ENCODE measurements at regions not wholly inside any gene's neighbourhood (a gene's known extent, or its start where the extent isn't known, plus 50 kb on each side); places are given as distances from the start of the nearest gene placed in this dataset.
A peak's percentile ranks its signal among the peaks of the same experiment; 100 is the strongest.
"Not testable (repeated sequence)": the region's sequence is repeated elsewhere in the genome, so short reads cannot be mapped to it uniquely, and the experiment has no call there.

- DNase-seq = no peak
Measured at GRCh38 chrX:131881194-131881593, 141.9 kb upstream of the STK26 start.

GRCh38 chrX:131885042-131885441 lies 138.1 kb upstream of the STK26 start:
- not testable (repeated sequence) for DNase-seq

GRCh38 chrX:131893857-131894256 lies 129.2 kb upstream of the STK26 start:
- DNase-seq = not testable (repeated sequence)

GRCh38 chrX:131894995-131895394 lies 128.1 kb upstream of the STK26 start:
- DNase-seq = no peak

GRCh38 chrX:131895807-131896206 lies 127.3 kb upstream of the STK26 start:
- no peak for DNase-seq

GRCh38 chrX:131901546-131901945 lies 121.6 kb upstream of the STK26 start:
- DNase-seq = no peak

- DNase-seq = no peak
Measured at GRCh38 chrX:131907488-131908314, 115.4 kb upstream of the STK26 start.

- no peak for DNase-seq
Measured at GRCh38 chrX:131910586-131910985, 112.5 kb upstream of the STK26 start.

- DNase-seq = no peak
Measured at GRCh38 chrX:131915488-131915887, 107.6 kb upstream of the STK26 start.

- no peak for DNase-seq
Measured at GRCh38 chrX:131917588-131917987, 105.5 kb upstream of the STK26 start.

GRCh38 chrX:131918839-131919238 lies 104.3 kb upstream of the STK26 start:
- no peak for DNase-seq

GRCh38 chrX:131923614-131924250 lies 99.4 kb upstream of the STK26 start:
- no peak for DNase-seq

GRCh38 chrX:131938749-131939148 lies 84.4 kb upstream of the STK26 start:
- no peak for DNase-seq

- no peak for DNase-seq
Measured at GRCh38 chrX:131942034-131942433, 81.1 kb upstream of the STK26 start.

GRCh38 chrX:131944936-131945902 lies 77.9 kb upstream of the STK26 start:
- DNase-seq = peak in 7 of 56 donors; percentile 0 to 20 (median 0)

GRCh38 chrX:131951166-131951565 lies 71.9 kb upstream of the STK26 start:
- no peak for DNase-seq

- no peak for DNase-seq
Measured at GRCh38 chrX:131955099-131955777, 67.9 kb upstream of the STK26 start.

- no peak for DNase-seq
Measured at GRCh38 chrX:131958724-131959123, 64.4 kb upstream of the STK26 start.

GRCh38 chrX:131970347-131970746 lies 52.8 kb upstream of the STK26 start:
- no peak for DNase-seq

Data from nucleus accumbens (tissue), 56 donors.